HFF-Myc (cell line): ENCODE measurements at regions not wholly inside any gene's neighbourhood (a gene's known extent, or its start where the extent isn't known, plus 50 kb on each side); places are given as distances from the start of the nearest gene placed in this dataset.

Experiments
- DNase-seq: peaks from one replicate; pipeline ENCODE4 v3.0.0-alpha.2; 2011; ENCODE audit warnings: low read depth; ENCODE audit errors: extremely low read depth
- H3K4me3 ChIP-seq: replicated peaks from 2 replicates; pipeline ENCODE4 v1.5.1; 2011; ENCODE audit warnings: low read depth, mild to moderate bottlenecking, control low read depth, low read length
- TF ChIP-seq, protein P1 (sequence below): IDR thresholded peaks from 2 replicates; pipeline ENCODE4 v1.5.1; 2012; ENCODE audit warnings: mild to moderate bottlenecking, low read depth, low read length, control low read depth; ENCODE audit errors: missing control alignments

DNA sequence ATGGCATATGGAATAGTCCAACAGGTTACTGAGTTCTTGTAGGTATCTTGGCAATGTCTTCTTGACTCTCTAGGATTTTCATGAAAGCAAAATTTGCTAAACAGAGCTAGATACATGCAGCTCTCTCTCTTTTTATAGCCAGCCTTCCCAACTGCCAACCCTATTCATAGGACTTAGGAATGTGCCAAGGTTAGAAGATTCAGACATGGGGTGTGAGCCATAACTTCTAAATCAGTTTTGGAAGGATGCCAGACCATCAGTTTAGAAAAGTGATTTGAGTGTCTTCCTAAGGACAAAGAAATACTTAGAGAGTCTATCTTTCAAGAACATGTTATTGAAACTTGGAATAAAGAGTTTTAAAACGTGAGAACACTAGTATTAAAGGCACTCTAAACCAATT lies 619.5 kb upstream of the FANCL start:
- TF ChIP-seq, protein P1, sequence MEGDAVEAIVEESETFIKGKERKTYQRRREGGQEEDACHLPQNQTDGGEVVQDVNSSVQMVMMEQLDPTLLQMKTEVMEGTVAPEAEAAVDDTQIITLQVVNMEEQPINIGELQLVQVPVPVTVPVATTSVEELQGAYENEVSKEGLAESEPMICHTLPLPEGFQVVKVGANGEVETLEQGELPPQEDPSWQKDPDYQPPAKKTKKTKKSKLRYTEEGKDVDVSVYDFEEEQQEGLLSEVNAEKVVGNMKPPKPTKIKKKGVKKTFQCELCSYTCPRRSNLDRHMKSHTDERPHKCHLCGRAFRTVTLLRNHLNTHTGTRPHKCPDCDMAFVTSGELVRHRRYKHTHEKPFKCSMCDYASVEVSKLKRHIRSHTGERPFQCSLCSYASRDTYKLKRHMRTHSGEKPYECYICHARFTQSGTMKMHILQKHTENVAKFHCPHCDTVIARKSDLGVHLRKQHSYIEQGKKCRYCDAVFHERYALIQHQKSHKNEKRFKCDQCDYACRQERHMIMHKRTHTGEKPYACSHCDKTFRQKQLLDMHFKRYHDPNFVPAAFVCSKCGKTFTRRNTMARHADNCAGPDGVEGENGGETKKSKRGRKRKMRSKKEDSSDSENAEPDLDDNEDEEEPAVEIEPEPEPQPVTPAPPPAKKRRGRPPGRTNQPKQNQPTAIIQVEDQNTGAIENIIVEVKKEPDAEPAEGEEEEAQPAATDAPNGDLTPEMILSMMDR = no peak
- no peak for DNase-seq
- no peak overlapping the region for H3K4me3 ChIP-seq

DNA sequence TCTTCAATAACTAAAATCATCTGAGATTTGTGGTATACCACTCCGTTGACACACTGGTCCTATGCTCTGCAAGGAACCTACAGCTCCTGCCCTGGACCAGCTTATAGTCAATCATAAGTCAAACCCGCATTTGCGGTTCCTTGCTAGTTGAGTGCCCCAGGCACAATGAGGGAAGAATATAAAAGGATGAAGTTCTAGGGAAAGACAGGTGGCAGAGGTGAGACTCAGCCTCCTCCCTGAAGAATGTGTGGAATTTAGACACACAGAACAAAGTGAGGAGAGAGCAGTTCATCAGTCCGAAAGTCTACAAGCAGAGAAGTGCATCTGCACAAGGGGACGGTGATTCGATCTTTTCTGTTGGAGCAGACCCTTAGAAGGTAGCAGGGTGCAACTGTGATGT lies 615.0 kb upstream of the FANCL start:
- H3K4me3 ChIP-seq = no peak overlapping the region
- TF ChIP-seq, protein P1 = no peak
- DNase-seq = no peak

DNA sequence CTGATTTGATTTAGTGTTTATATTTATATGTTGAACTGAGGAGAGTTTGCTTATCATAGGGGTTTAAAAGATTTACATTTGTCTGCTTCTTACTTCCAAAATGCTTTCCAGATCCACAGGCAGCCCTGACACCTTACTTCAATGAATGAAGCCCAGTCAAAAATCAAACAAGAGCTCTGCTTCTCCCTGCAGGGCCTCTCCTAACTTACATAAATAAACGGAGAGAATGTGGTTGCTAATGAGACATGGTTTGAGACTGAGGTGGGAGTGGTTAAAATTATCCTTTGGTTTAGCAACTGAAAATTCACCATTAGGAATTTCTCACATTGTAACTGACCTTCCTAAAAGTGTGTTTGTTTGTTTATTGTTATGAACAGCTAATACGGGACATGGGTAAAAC lies 612.3 kb upstream of the FANCL start:
- DNase-seq = no peak
- TF ChIP-seq, protein P1 = no peak
- no peak overlapping the region for H3K4me3 ChIP-seq

DNA sequence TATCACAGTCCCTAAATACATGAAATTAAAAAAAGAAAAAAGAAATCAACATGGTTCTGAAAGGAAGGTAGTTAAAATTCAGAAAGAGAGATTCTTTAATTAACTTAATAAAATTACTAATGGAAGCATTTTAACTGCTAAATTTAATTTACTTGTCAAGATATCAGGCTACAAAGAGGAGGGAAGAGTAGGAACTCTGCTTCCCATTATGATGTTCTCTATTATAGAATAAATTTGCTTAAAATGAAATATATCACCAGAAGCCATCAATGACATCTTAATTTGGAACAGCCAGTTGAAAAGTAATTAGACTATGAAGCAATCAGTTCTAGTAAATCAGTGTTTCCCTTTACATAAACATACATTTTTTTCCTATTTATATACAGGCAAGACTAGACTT lies 611.8 kb upstream of the FANCL start:
- no peak for DNase-seq
- TF ChIP-seq, protein P1 = no peak
- no peak overlapping the region for H3K4me3 ChIP-seq

DNA sequence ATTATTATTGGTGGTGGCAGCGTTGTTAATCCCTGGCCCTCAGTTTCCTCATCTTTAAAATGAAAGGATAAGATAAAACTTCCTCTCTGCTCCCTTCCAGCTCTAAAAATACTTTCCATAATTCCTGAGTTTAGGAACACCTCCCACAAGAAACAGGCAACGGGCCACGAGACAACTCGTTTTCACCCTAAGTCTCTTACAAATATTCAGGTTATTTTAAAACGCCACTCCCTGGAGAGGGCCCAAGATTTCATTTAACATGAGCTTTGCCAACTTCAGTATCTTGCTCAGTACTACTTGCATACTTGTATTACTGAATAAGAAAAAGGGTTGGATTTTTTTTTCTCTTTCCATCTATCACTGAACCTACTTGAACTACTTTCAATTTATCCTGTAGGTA lies 611.1 kb upstream of the FANCL start:
- H3K4me3 ChIP-seq = no peak overlapping the region
- TF ChIP-seq, protein P1 = no peak
- no peak for DNase-seq

DNA sequence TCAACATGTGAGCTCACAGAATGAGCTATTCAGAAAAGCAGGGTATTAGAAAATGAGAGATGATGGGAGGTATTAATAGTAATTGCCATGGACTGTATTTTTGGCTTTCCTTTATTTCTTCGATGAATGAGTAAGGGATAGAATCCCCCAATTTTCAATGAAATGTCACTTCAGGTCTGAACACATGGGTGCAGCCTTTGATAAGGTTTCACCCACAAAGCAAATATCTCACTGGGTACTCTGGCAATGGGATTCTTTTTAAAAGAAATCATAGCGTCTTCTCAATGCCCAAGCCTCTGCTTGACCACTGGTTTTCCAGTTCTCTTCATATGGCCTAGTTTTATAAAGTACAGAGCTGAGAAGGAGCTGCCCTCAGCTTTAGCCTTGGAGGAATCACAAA lies 610.5 kb upstream of the FANCL start:
- TF ChIP-seq, protein P1 = no peak
- no peak overlapping the region for H3K4me3 ChIP-seq
- DNase-seq = no peak

DNA sequence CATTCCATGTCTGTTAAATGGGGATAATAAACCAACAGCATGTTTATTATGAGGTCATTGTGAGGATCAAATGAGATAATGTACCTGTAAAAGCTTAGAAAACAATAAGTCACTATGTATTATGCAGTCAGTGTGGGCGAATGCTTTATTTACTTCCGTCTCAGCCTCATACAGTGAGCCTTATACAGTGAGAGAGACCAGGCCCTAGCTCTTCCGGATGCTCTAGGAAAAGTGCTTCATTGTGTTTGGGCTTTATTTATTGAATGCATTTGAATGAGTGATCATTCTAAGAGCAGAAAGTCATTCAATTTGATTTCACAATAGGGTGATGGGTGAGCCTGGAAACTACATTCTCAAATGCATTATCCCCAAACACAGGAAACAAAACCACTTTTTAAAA lies 603.9 kb upstream of the FANCL start:
- DNase-seq = no peak
- no peak overlapping the region for H3K4me3 ChIP-seq
- TF ChIP-seq, protein P1 = no peak
